ENCODE measurements at regions not wholly inside any gene's neighbourhood (a gene's known extent, or its start where the extent isn't known, plus 50 kb on each side); places are given as distances from the start of the nearest gene placed in this dataset.
"Not testable (repeated sequence)": the region's sequence is repeated elsewhere in the genome, so short reads cannot be mapped to it uniquely, and the experiment has no call there.

GRCh38 chr13:62799931-62800436, 1384.3 kb upstream of the PCDH20 start:
- no peak for DNase-seq (ENCODE audit: low spot score)

GRCh38 chr13:62799038-62799535, 1383.4 kb upstream of the PCDH20 start:
- no peak for DNase-seq (ENCODE audit: low spot score)

GRCh38 chr13:62793850-62794249, 1378.2 kb upstream of the PCDH20 start:
- DNase-seq (ENCODE audit: low spot score) = no peak

- no peak for DNase-seq (ENCODE audit: low spot score)
These were observed 1366.2 kb upstream of the PCDH20 start for GRCh38 chr13:62781866-62782265.

- DNase-seq (ENCODE audit: low spot score) = no peak
These were observed 1363.5 kb upstream of the PCDH20 start for GRCh38 chr13:62779161-62779560.

- no peak for DNase-seq (ENCODE audit: low spot score)
These were observed 1351.8 kb upstream of the PCDH20 start for GRCh38 chr13:62767473-62767872.

- DNase-seq (ENCODE audit: low spot score) = no peak
These were observed 1345.1 kb upstream of the PCDH20 start for GRCh38 chr13:62760724-62761123.

GRCh38 chr13:62747629-62748028, 1332.0 kb upstream of the PCDH20 start:
- no peak for DNase-seq (ENCODE audit: low spot score)

- DNase-seq (ENCODE audit: low spot score) = no peak
These were observed 1331.5 kb upstream of the PCDH20 start for GRCh38 chr13:62747152-62747551.

GRCh38 chr13:62729746-62730145, 1314.1 kb upstream of the PCDH20 start:
- not testable (repeated sequence) for DNase-seq (ENCODE audit: low spot score)

GRCh38 chr13:62721893-62722292, 1306.2 kb upstream of the PCDH20 start:
- no peak for DNase-seq (ENCODE audit: low spot score)

GRCh38 chr13:62711948-62712347, 1296.3 kb upstream of the PCDH20 start:
- DNase-seq (ENCODE audit: low spot score) = not testable (repeated sequence)

GRCh38 chr13:62710787-62711186, 1295.1 kb upstream of the PCDH20 start:
- DNase-seq (ENCODE audit: low spot score) = no peak

- DNase-seq (ENCODE audit: low spot score) = no peak
These were observed 1290.4 kb upstream of the PCDH20 start for GRCh38 chr13:62706048-62706447.

GRCh38 chr13:62704875-62705274, 1289.2 kb upstream of the PCDH20 start:
- peak; percentile 51 for DNase-seq (ENCODE audit: low spot score)

- peak; percentile 31 for DNase-seq (ENCODE audit: low spot score)
These were observed 1286.9 kb upstream of the PCDH20 start for GRCh38 chr13:62702502-62702901.

- no peak for DNase-seq (ENCODE audit: low spot score)
These were observed 1282.1 kb upstream of the PCDH20 start for GRCh38 chr13:62697701-62698100.

GRCh38 chr13:62696490-62696889, 1280.8 kb upstream of the PCDH20 start:
- no peak for DNase-seq (ENCODE audit: low spot score)

- no peak for DNase-seq (ENCODE audit: low spot score)
These were observed 1272.1 kb upstream of the PCDH20 start for GRCh38 chr13:62687732-62688131.

- DNase-seq (ENCODE audit: low spot score) = no peak
These were observed 1268.7 kb upstream of the PCDH20 start for GRCh38 chr13:62684359-62684758.

GRCh38 chr13:62682788-62683187, 1267.1 kb upstream of the PCDH20 start:
- no peak for DNase-seq (ENCODE audit: low spot score)

- no peak for DNase-seq (ENCODE audit: low spot score)
These were observed 1262.4 kb upstream of the PCDH20 start for GRCh38 chr13:62678039-62678438.

- DNase-seq (ENCODE audit: low spot score) = no peak
These were observed 1248.1 kb upstream of the PCDH20 start for GRCh38 chr13:62663767-62664166.

- DNase-seq (ENCODE audit: low spot score) = no peak
These were observed 1243.7 kb upstream of the PCDH20 start for GRCh38 chr13:62659365-62659764.

GRCh38 chr13:62653371-62653770, 1237.7 kb upstream of the PCDH20 start:
- DNase-seq (ENCODE audit: low spot score) = no peak
